ENCODE measurements at regions not wholly inside any gene's neighbourhood (a gene's known extent, or its start where the extent isn't known, plus 50 kb on each side); places are given as distances from the start of the nearest gene placed in this dataset.

DNA sequence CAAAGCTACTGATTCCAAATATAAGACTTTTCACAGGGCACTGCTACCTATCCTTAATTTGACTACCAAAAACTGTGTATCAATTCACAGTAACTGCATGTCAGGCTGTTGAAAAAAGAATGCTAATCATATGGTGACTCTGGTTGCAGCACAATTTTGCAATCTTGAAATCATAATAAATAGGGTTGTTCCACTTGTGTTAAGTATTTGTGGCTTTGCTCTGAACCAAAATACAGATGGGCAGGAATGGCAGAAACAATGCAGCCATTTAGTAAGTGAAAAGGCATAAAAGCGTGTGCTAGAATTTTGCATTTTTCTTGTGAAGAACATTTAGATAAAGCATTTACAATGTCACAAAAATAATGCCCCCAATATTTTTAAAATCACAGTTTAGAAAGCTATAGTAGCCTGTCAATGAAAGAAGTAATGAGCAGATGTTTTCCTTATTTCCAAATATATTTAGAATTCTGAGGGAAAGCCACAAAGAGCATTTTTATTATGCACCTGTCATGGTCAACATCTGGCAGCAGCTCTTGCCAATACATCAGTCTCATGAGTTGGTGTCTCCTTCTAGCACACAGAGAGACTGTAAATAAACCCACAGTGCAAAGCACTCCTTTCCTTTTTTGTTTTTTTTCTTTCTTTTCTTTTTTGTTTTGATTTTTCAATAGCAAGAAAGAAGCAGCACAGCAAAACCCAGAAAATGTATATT lies 54.8 kb upstream of the PAM start:
- Histone ChIP-seq H3K4me3 (ENCODE audit: low read depth, low read length) (no peak overlapping the region), H3K4me1 (no peaks in the 10 kb centered on the region), H3K9me3 (no peaks in the 10 kb centered on the region), H3K36me3 (no peaks in the 10 kb centered on the region), H3K27me3 (no peaks in the 10 kb centered on the region)
- TF ChIP-seq, protein P1, sequence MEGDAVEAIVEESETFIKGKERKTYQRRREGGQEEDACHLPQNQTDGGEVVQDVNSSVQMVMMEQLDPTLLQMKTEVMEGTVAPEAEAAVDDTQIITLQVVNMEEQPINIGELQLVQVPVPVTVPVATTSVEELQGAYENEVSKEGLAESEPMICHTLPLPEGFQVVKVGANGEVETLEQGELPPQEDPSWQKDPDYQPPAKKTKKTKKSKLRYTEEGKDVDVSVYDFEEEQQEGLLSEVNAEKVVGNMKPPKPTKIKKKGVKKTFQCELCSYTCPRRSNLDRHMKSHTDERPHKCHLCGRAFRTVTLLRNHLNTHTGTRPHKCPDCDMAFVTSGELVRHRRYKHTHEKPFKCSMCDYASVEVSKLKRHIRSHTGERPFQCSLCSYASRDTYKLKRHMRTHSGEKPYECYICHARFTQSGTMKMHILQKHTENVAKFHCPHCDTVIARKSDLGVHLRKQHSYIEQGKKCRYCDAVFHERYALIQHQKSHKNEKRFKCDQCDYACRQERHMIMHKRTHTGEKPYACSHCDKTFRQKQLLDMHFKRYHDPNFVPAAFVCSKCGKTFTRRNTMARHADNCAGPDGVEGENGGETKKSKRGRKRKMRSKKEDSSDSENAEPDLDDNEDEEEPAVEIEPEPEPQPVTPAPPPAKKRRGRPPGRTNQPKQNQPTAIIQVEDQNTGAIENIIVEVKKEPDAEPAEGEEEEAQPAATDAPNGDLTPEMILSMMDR (IDR thresholded peaks at IDR 0.05; ENCODE audit: low read depth, low read length) = no peak
- no peak for DNase-seq

DNA sequence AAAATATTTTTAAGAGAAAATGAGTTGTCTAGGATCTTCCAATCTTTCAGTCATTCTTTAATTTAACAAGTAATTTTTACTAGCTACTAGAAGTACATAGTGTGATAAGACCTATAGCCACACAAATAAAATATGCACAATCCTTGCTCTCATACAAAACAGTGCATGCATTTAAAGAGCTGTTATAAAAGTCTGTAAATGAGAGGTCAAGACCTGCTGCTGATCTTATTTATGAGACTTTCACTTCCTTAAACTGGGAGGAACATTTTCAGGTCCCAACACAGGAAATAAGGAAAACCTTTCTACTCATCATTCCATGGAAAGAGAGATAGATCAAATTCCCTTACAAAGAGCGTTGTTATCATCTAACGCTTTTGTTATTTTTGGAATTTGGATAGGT lies 54.2 kb upstream of the PAM start:
- no peak for DNase-seq
- TF ChIP-seq, protein P1 (IDR thresholded peaks at IDR 0.05; ENCODE audit: low read depth, low read length) = no peak
- Histone ChIP-seq H3K9me3 (no peaks in the 10 kb centered on the region), H3K4me1 (no peaks in the 10 kb centered on the region), H3K36me3 (no peaks in the 10 kb centered on the region), H3K27me3 (no peaks in the 10 kb centered on the region), H3K4me3 (ENCODE audit: low read depth, low read length) (no peak overlapping the region)

DNA sequence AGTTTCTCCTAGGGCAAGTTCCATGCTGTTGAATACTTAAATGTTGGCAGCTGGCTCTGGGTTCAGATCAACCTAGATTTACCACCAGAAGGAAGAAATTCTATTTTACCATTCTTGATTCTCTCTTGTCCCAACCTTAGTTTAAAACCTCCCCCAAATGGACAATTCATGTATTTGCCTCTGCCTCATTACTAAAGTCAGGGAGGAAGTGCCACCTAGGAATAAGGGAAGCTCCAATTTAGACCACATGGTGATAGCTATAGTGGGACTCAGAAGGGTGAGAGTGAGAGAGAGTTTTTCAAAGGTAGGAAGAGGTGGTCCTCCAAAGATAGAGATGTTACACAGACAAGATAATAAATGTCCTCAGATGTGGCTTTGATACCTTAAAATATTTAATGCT lies 53.4 kb upstream of the PAM start:
- H3K4me3 ChIP-seq (ENCODE audit: low read depth, low read length) = no peak overlapping the region
- no peaks in the 10 kb centered on the region for H3K36me3 ChIP-seq
- H3K9me3 ChIP-seq = no peaks in the 10 kb centered on the region
- TF ChIP-seq, protein P1 (IDR thresholded peaks at IDR 0.05; ENCODE audit: low read depth, low read length) = no peak
- no peaks in the 10 kb centered on the region for H3K27me3 ChIP-seq
- no peak for DNase-seq
- H3K4me1 ChIP-seq = no peaks in the 10 kb centered on the region

Measured in BE2C (cell line).